Activated CD4-positive, alpha-beta T cell treated with anti-CD3 and anti-CD28 coated beads for 36 hours (primary cell): ENCODE measurements at regions not wholly inside any gene's neighbourhood (a gene's known extent, or its start where the extent isn't known, plus 50 kb on each side); places are given as distances from the start of the nearest gene placed in this dataset.

ENCODE experiments used
- ATAC-seq: fragments of 200-7000 bp; cut with Tn5 transposase; one replicate; pipeline ENCODE4 v1.10.0; 2021; ENCODE audit warnings: mild to moderate bottlenecking, moderate library complexity
- CTCF ChIA-PET: fragments of 350-600 bp; sonication (Branson Sonifier 250); formaldehyde crosslinking; loops from one replicate; lab custom pipeline; 2021; ENCODE audit warnings: antibody characterized with exemption; lab: Charles Lee
- POLR2A ChIA-PET: fragments of 350-600 bp; sonication (Branson Sonifier 250); formaldehyde crosslinking; loops from one replicate; lab custom pipeline; 2021; ENCODE audit warnings: antibody characterized with exemption, inconsistent platforms; lab: Charles Lee
- DNase-seq: peaks from one replicate; pipeline ENCODE4 v3.0.0-alpha.2; 2020
- H3K27ac Mint-ChIP-seq: one replicate; pipeline ENCODE4 v1.8.0; 2021; ENCODE audit warnings: mixed read lengths
- H3K27me3 Mint-ChIP-seq: one replicate; pipeline ENCODE4 v1.8.0; 2021; ENCODE audit warnings: mixed read lengths
- H3K36me3 Mint-ChIP-seq: one replicate; pipeline ENCODE4 v1.8.0; 2021; ENCODE audit warnings: low read depth, mixed read lengths
- H3K4me1 Mint-ChIP-seq: one replicate; pipeline ENCODE4 v1.8.0; 2021; ENCODE audit warnings: mixed read lengths
- H3K4me3 Mint-ChIP-seq: one replicate; pipeline ENCODE4 v1.8.0; 2021; ENCODE audit warnings: mild to moderate bottlenecking, moderate library complexity, mixed read lengths
- H3K9me3 Mint-ChIP-seq: one replicate; pipeline ENCODE4 v1.8.0; 2021; ENCODE audit warnings: low read depth, mixed read lengths
- intact Hi-C, 2 experiments: fragments of 100-400 bp; cut with DNase I in 1 of 2; cut with micrococcal nuclease in 1 of 2; formaldehyde crosslinking; loops; one replicate each; pipeline versions ENCODE4 v1.14.2 to v1.15.1; 2022 to 2024; cut with DNase I, micrococcal nuclease

DNA sequence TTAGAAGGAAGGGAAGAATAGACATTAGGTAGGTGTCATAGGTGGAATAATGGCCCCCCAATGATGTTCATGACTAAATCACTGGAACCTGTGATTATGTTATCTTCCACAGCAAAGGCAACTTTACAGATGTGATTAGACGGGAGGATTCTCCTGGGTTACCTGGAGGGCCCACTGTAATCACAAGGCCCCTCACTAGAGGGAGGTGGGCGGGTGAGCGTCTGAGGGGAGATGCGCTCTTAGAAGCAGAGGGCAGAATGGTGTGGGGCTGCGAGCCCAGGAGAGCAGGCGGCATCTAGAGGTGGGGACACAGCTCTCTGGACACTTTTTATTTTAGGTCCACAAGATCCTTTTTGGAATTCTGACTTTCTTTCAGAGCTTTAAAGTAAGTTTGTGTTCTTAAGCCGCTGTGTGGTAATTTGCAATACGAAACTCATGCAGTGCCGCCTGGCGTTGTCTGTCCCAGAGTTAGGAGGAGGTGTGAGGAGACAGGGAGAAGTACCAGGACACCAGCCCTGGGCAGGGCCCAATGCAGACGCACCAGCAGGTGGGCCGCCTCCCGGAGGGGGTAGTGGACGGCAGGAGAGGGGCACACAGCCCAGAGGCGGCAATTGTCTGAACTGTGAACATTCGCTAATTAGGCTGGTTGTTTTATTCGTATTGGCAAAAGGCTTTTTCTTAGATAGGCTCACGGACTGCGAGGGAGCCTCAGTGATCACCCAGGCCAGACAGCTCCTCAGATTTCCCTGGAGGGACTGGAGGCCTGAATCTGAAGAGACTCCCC, 51.1 kb upstream of the FANCC start:
- no peaks in the 10 kb centered on the region for H3K36me3 Mint-ChIP-seq
- POLR2A ChIA-PET: no interaction called here
- ATAC-seq (no peak), DNase-seq (no peak)
- CTCF ChIA-PET: no interaction called here
- no peak overlapping the region for H3K27ac Mint-ChIP-seq
- intact Hi-C loops: no loop called here
- no peaks in the 10 kb centered on the region for H3K9me3 Mint-ChIP-seq
- peaks cover 18% of the 10 kb centered on the region for H3K27me3 Mint-ChIP-seq
- no peaks in the 10 kb centered on the region for H3K4me1 Mint-ChIP-seq
- H3K4me3 Mint-ChIP-seq: no peak overlapping the region
